Peyer's patch (tissue), 4 donors: ENCODE measurements at regions not wholly inside any gene's neighbourhood (a gene's known extent, or its start where the extent isn't known, plus 50 kb on each side); places are given as distances from the start of the nearest gene placed in this dataset.

Source experiments
- DNase-seq, 3 donors: peaks; one replicate each; pipeline ENCODE4 v3.0.0-alpha.2; 2017 to 2019
- H3K27ac ChIP-seq, 4 donors: fragments of 200-600 bp; sonication (generic); one replicate each; pipeline ENCODE4 v1.5.1; 2016 to 2019
- H3K27me3 ChIP-seq, 2 donors: fragments of 200-600 bp; sonication (generic); one replicate each; pipeline ENCODE4 v1.5.1; 2019
- H3K36me3 ChIP-seq, 3 donors: fragments of 200-600 bp; sonication (generic); one replicate each; pipeline ENCODE4 v1.5.1; 2016 to 2019
- H3K4me1 ChIP-seq, 4 donors: fragments of 200-600 bp; sonication (generic); one replicate each; pipeline ENCODE4 v1.5.1; 2016 to 2019
- H3K4me3 ChIP-seq, 4 donors: fragments of 200-600 bp; sonication (generic); 1 replicate in 3 of 4; 2 replicates in 1 of 4; pipeline ENCODE4 v1.5.1; 2016 to 2019; ENCODE audit warnings: mild to moderate bottlenecking in 1 of 4
- H3K9me3 ChIP-seq, 4 donors: fragments of 200-600 bp; sonication (generic); one replicate each; pipeline ENCODE4 v1.5.1; 2016 to 2019; ENCODE audit warnings: mild to moderate bottlenecking in 1 of 4
- CTCF ChIP-seq, 6 experiments: fragments of 450-650 bp in 4 of 6; fragments of 200-600 bp in 2 of 6; sonication (generic) in 1 of 6; IDR thresholded peaks; one replicate each; pipeline ENCODE4 v1.5.1; 2017 to 2019; ENCODE audit warnings: antibody characterized with exemption in 6 of 6, mild to moderate bottlenecking in 3 of 6, moderate library complexity in 1 of 6
- POLR2A ChIP-seq, 2 donors: fragments of 450-650 bp; IDR thresholded peaks; one replicate each; pipeline ENCODE4 v1.5.1; 2017; ENCODE audit warnings: antibody characterized with exemption in 2 of 2, mild to moderate bottlenecking in 2 of 2, moderate library complexity in 2 of 2

DNA sequence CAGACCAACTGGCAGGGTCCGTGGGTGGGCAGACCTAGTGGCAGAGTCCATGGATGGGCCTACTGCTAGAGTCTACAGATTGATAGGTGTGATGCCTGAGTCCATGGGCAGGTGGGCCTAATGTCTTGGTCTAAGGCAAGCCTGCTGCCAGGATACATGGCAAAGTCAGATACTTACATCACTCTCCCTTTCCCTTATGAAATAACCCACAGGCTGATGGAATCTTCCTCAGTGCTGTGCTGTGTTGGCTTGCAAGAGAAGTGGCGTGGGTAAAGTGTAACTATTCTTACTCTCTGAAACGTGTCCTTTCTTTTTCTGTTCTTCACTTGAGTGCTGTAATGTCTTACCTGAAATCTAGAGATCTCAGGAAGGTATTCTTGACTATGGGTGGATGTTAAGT is 67.3 kb upstream of the ADRB2 start:
- no peak overlapping the region for H3K27ac ChIP-seq
- no peak overlapping the region for H3K4me3 ChIP-seq
- H3K27me3 ChIP-seq: no peaks in the 10 kb centered on the region
- no peak for DNase-seq
- no peaks in the 10 kb centered on the region for H3K9me3 ChIP-seq
- TF ChIP-seq POLR2A (IDR thresholded peaks at IDR 0.05) (no peak), CTCF (IDR thresholded peaks at IDR 0.05) (no peak)
- H3K4me1 ChIP-seq: no peaks in the 10 kb centered on the region
- H3K36me3 ChIP-seq: no peaks in the 10 kb centered on the region

DNA sequence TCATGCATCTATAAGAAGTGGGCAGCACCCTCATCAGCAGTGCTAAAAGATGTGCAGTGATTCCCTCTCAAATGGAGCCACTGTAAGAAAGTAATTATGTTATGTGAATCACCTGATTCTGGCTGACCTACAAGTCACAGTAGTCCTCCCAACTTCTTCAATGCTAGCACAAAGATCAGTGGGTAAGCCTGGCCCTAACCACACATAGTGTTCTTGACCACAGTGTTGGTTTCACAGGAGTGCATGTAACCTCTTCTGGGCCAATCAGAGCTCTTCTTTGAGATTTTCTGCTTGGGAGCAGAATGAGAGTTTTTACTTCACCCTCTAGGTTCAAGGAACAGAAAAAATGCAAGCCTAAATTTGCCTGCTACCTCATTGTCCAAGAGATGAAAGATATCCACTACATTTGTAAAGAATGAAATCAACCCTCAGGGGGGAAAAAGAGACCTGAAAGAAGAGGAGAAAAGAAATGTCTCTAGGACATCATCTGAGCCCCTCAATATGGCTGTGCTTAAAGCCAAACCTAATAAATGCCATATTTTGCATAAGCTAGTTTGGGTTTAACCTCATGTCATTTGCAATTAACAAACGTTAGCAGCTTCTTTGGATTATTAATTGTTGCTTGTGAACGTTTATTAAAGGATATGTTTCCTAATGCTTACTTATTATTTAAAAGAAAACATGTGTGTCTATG is 65.3 kb upstream of the ADRB2 start:
- no peaks in the 10 kb centered on the region for H3K9me3 ChIP-seq
- no peaks in the 10 kb centered on the region for H3K4me1 ChIP-seq
- no peak overlapping the region for H3K27ac ChIP-seq
- H3K36me3 ChIP-seq: no peaks in the 10 kb centered on the region
- no peak for DNase-seq
- H3K4me3 ChIP-seq: no peak overlapping the region
- no peaks in the 10 kb centered on the region for H3K27me3 ChIP-seq
- TF ChIP-seq POLR2A (IDR thresholded peaks at IDR 0.05): no peak
- TF ChIP-seq CTCF (IDR thresholded peaks at IDR 0.05): no peak

DNA sequence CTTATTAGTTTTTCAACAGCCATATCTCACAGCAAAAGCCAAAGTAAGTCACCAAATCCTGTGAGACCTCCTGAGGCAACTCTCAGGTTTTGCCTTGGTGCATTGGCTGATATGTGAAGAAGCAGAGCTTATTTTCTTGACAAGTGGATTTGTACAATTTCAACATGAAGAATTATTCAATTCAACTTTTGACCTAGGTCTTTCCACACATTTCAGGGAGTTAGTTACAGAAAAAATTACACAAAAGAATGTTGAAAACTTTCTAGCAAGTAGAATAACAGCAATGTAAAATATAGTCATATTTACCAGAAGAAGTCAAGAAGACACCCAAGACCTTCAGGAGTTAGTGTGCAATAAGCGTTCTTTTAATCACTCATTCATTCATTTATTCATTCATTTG is 62.4 kb upstream of the ADRB2 start:
- no peak overlapping the region for H3K27ac ChIP-seq
- TF ChIP-seq POLR2A (IDR thresholded peaks at IDR 0.05): no peak
- TF ChIP-seq CTCF (IDR thresholded peaks at IDR 0.05): no peak
- H3K27me3 ChIP-seq: no peaks in the 10 kb centered on the region
- H3K9me3 ChIP-seq: no peaks in the 10 kb centered on the region
- H3K4me3 ChIP-seq: no peak overlapping the region
- H3K36me3 ChIP-seq: no peaks in the 10 kb centered on the region
- no peaks in the 10 kb centered on the region for H3K4me1 ChIP-seq
- no peak for DNase-seq

GRCh38 chr5:148765061-148765460 is 61.4 kb upstream of the ADRB2 start:
- H3K27me3 ChIP-seq: no peaks in the 10 kb centered on the region
- H3K4me3 ChIP-seq: no peak overlapping the region
- no peak overlapping the region for H3K27ac ChIP-seq
- DNase-seq: no peak
- H3K9me3 ChIP-seq: no peaks in the 10 kb centered on the region
- TF ChIP-seq CTCF (IDR thresholded peaks at IDR 0.05) (no peak), POLR2A (IDR thresholded peaks at IDR 0.05) (no peak)
- H3K4me1 ChIP-seq: no peaks in the 10 kb centered on the region
- H3K36me3 ChIP-seq: no peaks in the 10 kb centered on the region

DNA sequence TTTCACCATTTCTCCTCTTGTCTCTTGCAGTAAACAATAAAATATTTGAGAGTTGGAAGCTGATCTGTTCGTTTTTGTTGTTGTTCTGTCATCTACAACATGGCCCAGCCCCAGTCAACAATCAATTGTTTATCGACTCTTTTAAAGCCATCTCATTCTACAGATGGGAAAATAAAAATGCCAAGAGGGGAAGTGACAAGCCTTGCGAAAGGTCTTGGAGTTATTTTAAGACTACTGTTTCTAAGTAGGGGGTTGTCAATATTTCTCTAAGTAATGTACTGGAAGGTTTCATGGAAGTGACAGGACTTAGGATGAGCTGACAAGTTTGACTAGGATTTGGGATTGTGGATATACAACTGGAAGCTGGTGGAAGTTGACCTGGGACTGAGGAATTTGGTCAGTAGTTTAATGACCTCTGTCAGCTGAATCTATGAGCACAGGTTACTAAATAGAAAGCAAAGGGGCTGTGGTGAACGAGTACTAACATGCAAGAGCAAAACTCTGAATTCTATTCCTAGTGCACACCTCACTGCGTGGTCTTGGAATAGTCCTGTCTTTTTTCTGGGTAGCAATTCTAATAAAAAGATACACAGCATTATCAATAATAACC is 57.5 kb upstream of the ADRB2 start:
- H3K4me3 ChIP-seq: no peak overlapping the region
- H3K9me3 ChIP-seq: no peaks in the 10 kb centered on the region
- no peaks in the 10 kb centered on the region for H3K27me3 ChIP-seq
- H3K4me1 ChIP-seq: no peaks in the 10 kb centered on the region
- no peak for DNase-seq
- H3K36me3 ChIP-seq: no peaks in the 10 kb centered on the region
- no peak overlapping the region for H3K27ac ChIP-seq
- TF ChIP-seq POLR2A (IDR thresholded peaks at IDR 0.05): no peak
- no peak for TF ChIP-seq CTCF (IDR thresholded peaks at IDR 0.05)
